NCI-H524 treated with DMSO at 0.1 percent for 48 hours (cell line): ENCODE measurements at regions not wholly inside any gene's neighbourhood (a gene's known extent, or its start where the extent isn't known, plus 50 kb on each side); places are given as distances from the start of the nearest gene placed in this dataset.

Source experiments
- DNase-seq: peaks from one replicate; lab custom pipeline; 2025; lab: John Stamatoyannopoulos, UW

DNA sequence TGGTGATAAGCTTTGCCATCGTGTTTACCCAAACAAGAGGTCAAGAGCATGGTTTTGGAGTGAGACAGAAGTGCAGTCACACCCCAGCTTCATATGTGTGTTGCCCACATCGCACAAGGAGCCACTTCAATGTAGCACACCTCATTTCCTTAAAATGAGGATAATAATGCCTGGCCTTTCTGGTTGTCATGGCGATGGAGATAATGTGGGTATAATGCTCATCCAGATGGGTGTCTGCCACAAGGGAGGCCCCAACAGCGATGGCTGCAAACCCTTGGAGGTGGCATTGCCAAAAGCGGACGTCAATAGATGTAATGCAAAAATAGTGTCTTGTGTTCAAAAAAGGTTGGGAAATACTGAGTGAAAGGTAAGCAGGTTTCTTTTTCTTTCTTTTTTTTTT lies 83.1 kb upstream of the AJAP1 start:
- DNase-seq, result no peak

DNA sequence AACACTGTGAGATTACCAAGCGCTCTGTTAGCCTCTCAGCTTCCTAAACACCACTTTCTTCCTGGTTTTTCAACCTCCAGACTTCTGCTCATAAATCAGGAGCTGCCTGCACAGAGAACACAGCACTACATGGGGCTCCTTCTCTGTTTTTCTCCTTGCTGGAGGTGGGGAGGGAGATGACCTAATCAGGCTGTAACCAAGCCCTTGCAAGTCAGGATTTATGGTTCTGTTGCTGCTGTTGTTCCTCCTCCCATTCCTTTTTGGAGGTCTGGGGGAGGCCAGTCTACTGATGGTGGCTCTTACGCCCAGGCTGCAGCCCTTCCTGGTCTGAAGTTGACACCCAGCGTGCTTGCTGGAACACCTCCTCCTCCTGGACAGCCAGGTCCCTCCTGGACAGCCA lies 80.9 kb upstream of the AJAP1 start:
- no peak for DNase-seq

DNA sequence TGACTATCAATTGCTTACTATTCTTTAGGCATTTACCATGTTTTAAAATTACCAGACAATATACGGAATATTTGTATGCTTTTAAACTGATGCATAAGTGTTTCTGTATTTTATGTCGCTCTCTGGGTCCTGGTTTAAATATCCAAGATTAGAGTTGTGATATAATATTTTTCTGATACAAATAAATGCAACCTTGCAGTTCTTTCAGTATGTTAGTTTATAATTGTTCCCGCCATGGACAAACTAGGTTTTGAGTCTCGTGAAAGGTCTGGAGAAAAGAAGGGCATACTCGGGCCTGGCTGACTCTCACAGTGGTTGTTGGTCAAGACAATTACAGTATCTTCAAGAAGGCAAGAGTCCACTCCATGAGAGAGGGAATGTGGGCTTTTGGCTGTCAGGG lies 72.6 kb upstream of the AJAP1 start:
- DNase-seq, result no peak

DNA sequence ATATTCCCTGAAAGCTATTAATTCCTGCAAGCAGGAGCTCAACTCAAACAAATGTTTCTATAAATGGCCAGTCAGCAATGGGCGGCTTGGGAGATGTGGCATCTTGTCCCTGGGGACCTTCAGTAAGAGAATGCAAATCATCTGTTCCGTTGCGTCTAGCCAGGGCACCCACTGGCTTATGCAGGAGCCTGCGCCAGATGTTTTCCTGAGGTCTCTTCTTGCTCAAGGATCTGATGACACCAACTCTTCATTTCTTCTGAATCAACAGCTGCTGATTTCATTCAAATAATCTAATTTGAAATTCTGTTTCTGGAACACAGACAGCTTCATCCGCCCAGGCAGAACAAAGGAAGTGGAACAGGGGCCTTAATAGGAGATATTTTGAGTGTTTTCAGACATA lies 70.0 kb upstream of the AJAP1 start:
- DNase-seq, result no peak

DNA sequence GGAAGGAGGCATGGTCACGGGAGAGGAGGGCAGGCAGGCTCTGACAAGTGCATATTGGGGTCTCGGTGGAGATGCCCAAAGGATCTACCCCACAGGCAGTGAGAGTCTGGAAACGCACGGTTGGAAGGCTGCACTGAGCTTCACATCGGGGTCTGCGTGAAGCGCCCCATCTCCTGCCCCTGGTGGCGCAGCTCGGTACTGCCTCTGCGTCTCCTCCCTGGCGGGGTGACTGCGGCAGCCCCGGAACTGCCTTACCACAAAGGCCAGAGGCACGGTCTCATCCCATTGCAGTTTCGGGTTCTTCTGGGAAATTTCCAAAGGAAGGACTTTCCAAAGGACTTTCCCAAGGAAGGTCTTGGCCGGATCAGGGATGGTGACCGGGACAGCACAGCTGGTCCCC lies 69.2 kb upstream of the AJAP1 start:
- DNase-seq, result no peak

DNA sequence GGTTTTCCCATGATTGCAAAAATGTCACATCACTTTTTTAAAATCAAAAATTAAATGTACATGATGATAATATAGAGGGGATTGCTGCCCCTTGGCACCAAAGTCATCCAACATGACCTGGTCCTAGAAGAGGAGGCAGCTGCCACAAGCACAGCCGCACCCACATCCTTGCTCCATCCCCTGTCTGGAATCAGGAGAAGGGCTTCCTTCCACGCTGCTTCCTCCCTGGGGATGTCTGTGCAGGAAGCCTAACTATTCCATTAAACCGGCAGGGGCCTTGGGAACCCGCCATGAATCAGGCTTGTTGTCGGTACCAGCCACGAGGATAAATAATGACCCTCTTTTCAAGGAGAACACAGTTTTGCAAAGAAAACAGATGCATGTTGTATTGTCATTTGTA lies 68.7 kb upstream of the AJAP1 start:
- DNase-seq, result no peak

DNA sequence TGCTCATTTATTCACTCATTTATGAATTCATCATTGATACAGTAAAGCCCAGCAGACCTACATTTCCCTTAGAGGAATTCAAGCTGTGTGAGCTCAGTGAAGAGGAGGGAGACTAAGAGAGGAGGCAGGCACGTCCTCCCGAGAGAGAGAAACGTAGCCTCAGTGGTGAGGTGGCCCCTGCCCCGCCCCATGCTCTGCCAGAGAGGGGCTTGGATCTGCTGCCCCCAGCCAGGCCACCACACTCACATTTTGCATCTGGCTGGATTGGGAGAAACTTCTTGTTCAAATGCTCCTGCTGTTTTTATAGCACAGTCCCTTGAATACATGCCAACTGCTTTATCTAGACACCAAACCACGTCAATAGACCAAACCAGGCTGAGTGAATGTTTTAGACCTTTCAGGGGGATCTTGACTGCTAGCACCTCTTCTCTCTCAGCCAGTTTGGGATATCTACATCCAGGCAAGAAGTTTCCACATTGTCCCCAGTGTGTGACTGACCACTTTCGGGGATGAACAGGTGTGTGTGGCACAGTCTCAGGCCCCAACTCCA lies 67.7 kb upstream of the AJAP1 start:
- DNase-seq, result no peak

DNA sequence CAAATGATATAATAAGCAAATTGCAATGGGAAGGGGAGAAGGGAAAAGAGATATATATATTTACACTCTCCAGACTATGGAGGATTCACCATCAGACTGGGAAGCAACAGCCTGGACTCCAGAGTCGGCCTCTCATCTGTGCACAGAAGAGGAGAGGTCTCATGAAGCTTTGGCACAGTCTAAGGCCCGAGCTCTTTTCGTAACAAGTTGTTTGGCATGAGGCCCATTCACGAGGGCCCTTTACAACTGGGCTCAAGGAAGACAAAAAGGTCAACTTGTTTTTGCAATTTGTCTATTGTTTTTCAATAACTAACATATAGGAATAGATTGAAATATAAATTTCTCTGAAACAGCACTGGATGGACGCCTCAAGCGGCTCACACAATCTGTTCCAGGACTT lies 66.7 kb upstream of the AJAP1 start:
- DNase-seq, result no peak

DNA sequence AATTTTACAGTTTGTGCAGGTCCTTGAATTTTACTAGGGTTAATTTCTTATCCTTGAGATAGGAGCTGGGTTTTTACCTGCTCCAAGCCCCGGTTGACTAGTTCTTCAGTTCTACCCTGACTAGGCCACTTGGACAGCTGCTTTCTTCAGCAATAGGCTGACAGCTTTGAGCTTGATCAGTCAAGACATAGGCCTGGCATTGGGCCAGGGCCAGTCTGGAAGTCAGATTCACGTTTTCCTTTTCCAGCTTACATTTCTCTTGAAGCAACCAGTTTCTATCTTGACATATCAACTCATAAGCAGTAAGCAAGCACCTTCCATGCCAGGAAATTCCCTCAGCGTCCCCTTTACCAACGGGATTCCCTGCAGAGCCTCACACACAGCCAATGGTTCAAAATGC lies 63.7 kb upstream of the AJAP1 start:
- DNase-seq, result no peak

DNA sequence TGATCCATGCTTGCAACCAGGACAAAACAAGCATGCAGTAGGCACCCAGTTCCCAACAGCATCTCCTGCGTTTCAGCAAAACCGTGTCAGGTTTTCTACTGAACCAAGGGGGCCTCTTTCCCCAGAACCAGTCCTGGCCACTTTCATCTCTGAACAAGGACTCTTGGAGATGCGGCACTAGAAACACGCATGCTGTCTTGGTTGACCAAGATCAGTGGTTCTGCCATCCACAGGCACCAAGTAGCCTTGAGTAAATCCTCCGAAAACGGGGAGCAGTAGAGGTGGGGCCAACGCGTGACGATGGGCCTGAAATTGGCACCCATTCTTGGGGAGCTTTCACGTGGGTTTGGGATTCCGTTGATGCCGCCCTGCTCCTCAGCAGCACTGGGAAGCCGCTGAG lies 62.5 kb upstream of the AJAP1 start:
- DNase-seq, result no peak

DNA sequence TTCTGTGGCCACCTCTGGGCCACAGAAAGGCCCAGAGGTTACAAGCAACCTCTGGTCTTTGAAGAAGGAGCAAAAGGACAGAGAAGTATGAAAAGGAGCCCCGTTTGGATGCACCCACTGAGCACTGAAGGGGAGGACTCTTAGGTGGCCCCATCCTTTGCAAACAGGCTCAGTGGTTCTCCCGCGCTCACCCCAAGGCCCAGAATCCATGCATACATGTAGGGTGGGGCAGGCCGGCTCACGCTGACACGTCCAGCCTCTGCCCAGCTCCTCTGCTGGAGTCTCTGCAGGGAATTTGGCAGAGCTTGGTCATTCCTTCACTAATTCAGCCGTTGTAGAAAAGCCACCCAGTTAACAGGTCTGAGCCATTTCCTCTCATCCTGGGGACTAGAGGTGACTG lies 61.3 kb upstream of the AJAP1 start:
- DNase-seq, result no peak

DNA sequence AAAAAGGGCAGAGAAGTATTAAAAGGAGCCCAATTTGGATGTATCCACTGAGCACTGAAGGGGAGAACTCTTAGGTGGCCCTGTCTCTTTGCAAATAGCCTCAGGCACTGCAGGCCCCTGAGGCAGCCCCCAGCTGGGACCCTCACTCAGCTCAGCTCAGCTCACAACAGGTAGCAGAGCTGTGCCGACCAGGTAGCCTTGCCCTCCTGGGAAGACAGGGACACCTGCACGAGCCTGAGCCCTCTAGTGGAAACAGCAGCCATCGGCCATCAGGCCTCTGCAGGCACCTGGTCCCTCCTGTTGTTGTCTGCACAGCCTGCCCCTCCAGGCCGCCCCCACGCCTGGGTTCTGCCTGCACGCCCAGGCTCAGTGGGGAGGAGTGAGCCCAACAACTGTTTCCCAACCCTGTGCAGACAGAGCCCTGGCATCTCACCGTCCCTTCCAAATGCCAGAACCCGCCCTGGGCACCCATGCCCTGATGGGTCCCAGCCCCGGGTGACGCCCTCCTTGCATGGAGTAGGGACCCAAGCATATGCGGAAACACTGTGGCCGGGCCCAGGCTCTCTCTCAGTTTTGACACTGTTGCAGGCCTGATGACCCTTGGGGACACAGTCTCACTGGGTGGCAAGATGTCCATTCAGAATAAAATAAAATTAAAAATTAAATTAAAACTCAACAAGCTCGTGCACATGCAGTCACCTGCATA lies 60.0 kb upstream of the AJAP1 start:
- no peak for DNase-seq

DNA sequence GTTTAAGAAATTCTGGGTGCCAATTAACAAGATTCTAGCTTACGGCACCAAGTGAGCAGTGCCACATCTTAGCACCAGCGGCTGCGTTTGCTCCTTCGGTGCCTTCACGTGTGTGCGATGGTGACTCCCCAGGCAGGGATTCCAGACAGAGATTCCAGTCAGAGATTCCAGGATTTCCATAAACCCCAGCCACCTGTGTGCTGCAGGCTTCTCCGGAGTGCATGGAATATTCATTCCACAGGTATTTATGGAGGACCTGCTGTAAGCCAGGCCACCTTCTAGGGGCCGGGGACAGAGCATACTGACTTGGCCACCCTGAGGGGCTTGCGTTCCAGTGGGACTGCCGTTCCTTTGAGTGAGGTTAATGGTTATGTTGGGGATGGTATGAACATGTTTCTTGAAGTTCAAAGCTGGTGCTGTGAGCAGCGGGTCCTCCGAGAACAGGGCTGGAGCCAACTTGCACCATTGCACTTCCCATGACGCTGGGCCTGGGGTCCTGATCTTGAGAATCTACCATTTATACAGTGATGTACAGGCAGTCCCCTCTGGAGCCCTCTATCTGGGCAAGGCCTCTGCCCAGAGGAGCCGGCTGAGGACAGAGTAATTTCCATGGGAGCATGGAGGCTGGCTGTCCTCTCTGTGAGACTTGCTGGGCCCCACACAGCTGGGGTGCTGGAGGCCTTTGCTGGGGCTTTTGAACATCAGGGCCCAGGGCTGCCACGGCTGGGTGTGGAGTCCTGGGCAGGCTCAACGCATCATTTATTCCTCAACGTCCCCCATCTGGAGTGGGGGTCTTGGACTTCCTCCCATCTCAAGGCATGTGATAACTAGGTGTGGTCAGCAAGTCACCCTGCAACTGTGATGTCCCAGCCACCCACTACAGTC lies 58.8 kb upstream of the AJAP1 start:
- no peak for DNase-seq

DNA sequence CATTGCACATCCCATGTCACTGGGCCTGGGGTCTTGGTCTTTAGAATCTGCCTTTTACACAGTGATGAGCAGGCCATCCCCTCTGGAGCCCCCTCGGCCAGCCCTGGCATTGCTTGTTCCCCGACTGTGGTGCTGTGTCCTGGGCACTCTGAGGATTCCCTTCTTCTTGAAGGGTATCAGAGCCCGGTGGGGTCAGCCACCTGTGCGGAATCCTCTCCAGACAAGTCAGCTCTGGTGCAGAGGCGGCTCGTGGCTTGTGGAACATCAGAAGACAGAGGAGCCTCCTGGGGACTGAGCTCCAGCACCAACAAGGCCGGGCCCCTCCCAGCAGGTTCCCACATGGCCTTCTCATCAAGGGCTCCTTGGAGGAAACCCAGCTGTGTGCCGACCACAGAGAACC lies 57.9 kb upstream of the AJAP1 start:
- no peak for DNase-seq

DNA sequence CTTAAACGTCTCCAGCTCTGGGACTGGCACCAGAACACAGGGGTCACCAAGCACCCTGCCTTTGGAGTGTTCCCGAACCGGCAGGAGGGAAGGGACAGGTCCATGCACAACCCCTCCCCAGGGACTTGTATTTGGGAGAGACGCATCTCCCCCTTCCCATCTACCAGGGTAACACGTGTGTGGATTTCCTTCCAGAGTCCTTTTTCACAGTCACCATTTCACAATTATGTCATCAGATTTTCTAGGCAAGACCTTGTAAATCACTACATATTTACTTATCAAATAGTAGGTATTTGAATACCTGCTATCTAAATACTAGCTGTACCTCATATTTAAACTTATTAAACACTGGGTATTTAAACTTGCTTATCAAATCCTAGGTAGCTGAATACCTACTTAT lies 57.4 kb upstream of the AJAP1 start:
- no peak for DNase-seq

DNA sequence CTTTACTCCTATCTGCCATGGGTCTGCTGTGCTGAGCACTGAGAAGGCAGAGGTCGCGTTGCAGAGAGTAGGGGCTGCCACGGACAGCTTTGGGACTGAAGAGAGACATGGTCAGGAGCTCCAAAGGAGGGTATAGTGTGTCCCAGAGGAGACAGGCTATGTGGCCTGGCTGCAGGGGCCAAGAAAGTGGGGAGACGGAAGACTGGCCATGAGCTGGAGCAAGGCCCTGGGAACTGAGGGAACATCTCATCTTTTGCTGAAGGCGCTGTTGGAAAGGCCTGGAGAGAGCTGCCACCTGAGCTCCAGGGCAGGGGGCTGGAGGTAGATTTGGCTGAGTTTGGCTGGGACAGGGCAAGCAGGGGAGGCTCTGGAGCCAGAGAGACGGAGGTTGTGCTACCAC lies 55.8 kb upstream of the AJAP1 start:
- DNase-seq, result no peak

DNA sequence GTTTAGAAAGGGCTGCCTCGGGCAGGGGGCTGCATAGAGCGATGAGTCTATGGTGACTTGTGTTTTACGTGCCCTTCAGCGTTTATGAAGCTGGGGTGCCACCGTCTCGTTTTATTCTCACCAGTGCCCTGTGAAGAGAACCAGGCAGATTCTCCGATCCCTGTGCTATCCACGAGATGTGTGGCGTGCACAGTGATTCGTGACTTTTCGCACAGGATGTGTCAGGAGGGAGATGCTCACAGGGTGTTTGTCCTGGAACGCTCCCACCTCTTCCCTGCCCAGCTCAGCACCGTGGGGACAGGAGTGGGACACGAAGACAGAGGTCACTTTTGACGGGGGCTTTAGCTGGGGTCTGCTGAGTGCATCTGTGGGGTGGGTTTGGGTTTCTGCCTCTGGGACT lies 54.9 kb upstream of the AJAP1 start:
- no peak for DNase-seq

DNA sequence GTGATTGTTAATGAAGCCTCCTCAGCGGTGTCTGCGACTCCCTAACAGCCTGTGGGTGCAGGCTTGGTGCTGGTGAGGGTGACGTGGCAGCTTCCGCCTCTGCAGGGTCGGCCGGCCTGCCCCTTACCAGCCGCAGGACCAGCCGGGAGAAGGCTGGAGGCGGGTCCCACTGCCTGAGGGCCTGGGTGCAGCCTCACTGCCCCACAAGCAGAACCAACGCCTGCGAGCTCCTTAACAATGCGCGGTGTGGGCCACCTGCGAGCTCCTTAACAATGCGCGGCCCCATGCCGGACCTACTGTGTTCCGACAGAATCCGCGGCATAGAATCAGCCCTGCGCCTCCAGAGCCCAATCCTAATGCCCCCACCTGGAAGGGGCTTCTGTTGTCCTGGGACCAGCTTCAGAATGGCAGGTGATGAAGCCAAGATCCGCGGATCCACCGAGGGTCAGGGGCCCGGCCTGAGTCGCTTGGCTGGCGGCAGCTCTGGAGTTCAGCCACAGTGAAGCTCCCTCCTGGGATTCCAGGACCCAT lies 54.4 kb upstream of the AJAP1 start:
- no peak for DNase-seq

DNA sequence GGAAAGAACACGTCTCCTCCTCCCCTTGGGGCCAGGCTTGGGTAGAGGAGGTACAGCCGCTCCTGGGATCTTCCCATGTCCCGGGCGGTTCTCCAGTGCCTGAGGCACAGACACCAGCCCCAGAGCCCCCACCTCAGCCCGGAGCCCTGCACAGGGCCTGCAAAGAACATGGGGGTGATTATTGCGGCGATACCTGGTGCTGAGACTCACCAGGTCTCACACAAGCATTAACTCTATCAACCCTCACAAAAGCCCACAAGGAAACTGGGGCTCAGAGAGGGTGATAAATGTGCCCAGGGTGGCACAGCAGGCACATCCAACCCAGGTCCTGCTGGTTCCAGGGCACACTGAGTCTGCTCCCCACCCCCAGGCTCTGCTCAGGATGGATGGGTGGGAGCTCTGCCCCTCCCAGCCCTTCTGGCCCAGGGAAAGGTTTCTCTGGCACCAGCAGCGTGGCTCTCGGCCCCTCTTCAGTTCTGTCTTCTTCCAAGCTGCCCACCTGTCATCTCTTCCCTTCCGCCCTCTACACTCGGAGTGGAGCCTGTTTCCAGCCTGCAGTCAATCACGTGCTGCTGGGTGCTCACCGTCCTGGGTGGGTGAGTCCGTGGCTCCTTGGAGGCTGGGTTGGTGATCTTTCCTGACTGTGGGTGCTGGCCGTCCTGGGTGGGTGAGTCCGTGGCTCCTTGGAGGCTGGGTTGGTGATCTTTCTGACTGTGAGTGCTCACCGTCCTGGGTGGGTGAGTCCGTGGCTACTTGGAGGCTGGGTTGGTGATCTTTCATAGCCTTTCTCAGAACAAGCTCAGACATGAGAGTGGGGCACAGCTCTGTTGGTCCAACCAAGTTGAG lies 53.6 kb upstream of the AJAP1 start:
- DNase-seq, result no peak

DNA sequence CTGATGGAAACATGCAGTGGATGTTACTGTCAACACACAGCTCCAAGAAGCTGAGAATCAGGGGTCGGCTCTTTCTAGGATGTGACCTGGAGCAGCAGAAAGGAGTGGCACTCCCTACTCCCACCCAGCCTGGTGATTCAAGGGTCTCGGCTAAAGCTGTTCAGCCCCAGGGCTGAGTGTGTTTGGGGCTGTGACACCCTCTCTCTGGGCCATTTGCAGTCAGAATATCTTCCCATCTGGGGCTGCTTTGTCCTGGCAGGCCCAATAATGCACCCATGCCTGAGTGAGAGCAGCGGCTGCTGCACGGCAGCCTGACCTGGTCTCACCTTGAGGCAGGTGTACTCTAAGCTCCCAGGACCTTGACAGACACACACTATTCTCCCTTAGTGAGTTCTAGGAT lies 52.5 kb upstream of the AJAP1 start:
- no peak for DNase-seq

DNA sequence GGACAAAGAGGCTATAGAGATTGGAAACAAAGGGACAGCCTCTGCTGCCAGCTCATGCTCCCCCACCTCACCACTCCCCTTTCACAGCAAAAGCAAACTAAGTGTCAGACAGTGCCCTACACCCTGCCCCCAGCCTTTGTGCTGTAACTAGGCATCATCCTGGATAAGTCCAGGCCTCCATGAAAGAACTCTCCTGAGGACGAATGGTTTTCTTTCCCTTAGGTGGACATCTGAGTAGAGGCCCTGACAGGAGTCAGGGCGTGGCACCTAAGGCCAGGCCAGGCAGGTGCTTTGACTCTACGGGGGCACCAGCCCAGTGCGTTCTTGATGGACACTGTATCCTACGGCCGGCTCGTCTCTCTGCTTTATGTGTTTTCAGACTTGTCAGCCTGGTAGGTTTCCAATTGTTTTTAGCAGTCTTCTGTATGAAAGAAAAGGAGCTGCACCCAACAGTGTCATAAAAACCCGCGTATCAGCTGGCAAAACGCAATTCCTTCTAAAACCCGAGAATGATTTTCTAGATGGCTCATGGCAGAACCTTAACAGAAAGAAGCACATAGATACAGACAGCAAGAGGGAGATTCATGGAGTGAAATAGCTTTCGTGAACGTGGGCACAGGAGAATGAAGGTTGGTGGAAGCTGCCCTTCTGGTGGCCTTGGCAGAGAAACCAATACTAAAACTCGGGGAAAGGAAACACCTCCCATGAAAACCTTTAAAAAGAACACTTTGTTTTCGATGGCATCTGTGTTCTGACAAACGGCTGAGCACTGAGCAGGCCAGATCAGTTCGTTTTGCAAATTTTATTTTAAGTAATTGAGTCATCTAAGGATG lies 51.7 kb upstream of the AJAP1 start:
- no peak for DNase-seq
